Limb (tissue), 2 donors: ENCODE measurements at regions not wholly inside any gene's neighbourhood (a gene's known extent, or its start where the extent isn't known, plus 50 kb on each side); places are given as distances from the start of the nearest gene placed in this dataset.
"Not testable (repeated sequence)": the region's sequence is repeated elsewhere in the genome, so short reads cannot be mapped to it uniquely, and the experiment has no call there.

Experiments
- DNase-seq, 2 donors: peaks; one replicate each; pipeline ENCODE4 v3.0.0-alpha.2; 2016; ENCODE audit errors: extremely low spot score in 2 of 2

- DNase-seq: peak in 1 of 2 donors; percentile 40
Observed at GRCh38 chr3:130569461-130570365, 52.7 kb downstream of the COL6A6 start.

GRCh38 chr3:130572769-130573168 lies 55.8 kb downstream of the COL6A6 start:
- DNase-seq: no peak

- no peak for DNase-seq
Observed at GRCh38 chr3:130576375-130577266, 59.6 kb downstream of the COL6A6 start.

GRCh38 chr3:130582457-130583153 lies 65.6 kb downstream of the COL6A6 start:
- no peak for DNase-seq

DNA sequence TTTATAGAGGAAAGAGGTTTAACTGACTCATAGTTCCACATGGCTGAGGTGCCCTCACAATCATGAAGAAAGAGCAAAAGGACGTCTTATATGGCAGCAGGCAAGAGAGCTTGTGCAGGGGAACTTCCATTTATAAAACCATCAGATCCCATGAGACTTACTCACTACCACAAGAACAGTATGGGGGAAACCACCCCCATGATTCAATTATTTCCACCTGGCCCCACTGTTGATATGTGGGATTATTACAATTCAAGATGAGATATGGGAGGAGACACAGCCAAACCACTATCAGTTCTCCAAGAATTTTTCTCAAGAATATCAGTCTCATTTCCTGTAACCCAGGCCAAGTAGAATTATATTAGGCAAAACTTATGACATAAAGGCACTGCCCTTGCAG lies 77.8 kb downstream of the COL6A6 start:
- not testable (repeated sequence) for DNase-seq

GRCh38 chr3:130596484-130596883 lies 79.5 kb downstream of the COL6A6 start:
- DNase-seq: no peak

DNA sequence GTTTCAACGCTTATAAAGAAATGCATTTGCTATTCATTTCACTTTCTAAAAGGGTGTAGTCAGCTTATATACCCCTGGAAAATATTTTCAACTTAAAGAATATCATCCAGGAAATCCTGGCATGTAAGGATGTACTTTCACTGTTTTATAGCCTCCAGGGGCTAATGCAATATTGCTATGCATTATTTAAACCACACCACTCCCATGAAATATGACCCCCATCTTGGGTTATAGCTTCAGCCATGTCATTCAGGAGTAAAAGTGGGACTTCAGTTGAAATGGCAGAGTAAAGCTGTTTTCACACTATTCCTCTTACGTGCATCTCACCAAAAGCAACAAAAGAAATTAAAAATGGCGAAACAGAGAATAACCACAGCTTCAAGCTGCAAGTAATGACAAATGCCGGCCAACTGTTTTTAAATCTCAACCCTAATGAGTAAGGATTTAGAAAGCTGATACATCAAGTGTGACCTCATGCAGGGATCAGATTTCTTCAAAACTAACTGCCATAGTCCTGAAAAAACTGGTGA lies 84.5 kb downstream of the COL6A6 start:
- DNase-seq: peak in 1 of 2 donors; percentile 77

DNA sequence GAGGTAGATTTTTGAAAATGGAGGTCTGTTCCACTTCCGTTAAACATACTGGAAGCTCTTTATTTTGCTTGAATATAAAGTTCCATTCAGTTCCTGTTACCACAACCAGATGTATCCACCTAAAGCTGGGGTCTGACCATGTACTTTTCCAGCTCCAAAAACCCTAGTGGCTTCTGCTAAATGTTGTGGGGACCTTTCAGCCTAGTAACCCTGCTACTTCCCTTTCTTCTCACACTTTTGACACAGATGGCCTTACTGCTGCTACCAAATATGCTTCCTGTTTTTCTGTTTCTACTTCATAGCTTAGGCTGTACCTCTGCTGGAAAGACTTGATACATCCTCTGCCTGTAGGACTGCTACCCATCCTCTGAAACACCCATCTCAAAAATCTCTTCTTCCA lies 87.8 kb downstream of the COL6A6 start:
- DNase-seq: no peak

DNA sequence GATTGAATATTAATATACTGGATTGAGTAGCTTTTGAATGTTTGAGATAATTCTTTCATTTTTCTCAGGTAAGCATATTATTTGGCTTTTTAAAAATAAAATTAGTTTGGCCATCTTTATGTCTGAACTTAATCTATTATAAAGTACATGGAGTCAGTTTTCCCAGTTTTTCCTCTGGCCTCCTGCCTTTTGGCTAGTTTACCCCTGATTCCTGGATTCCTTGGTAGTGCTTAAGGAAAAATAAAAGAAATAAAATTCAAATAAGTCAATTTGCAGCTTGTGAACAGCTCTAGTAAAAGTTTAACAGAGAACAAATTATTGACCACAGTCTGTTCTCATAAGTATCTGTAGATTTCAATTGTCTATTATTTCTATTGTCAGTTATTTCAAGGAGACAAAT lies 89.4 kb downstream of the COL6A6 start:
- DNase-seq: no peak

GRCh38 chr3:130607553-130608154 lies 90.7 kb downstream of the COL6A6 start:
- no peak for DNase-seq

- peak; percentile 66 to 83 for DNase-seq
Observed at GRCh38 chr3:130609166-130609979, 92.4 kb downstream of the COL6A6 start.

DNA sequence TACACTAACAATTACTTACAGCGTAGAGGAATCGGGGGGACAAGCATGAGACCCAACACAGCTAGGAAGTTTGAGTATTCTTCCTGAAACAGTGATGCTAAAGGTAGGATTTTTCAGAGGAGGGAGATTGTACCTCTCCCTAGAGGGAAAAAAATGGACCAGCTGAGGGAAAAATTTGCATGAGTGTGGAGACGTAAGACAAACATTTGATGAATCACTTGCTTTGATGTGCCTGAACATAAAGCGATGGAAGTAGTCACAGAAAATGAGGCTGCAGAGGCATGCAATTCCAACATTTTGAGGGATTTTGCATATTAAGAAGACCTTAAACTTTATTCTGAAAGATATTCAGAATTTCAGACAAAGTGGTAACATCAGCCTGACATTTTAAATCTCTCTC lies 102.2 kb downstream of the COL6A6 start:
- no peak for DNase-seq

GRCh38 chr3:130621824-130622223 lies 104.8 kb downstream of the COL6A6 start:
- no peak for DNase-seq

DNA sequence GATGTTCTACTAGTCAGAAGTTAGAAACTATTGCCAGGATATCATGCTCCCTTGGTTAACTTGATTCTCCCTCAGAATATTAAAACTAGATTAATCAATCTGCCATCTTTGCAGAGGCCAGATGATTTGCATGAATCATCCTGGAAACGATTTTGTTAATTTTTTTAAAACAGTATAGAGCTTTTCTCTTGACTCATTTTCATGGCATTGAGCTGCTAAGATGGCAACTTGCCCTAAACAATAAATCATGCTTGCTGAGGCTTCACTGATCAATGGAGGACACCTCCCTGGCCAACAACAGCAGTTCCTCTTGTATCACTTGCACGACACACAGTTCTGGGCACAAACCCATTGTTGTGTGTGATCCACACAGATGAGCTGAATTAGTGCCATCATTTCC lies 109.1 kb downstream of the COL6A6 start:
- no peak for DNase-seq

- no peak for DNase-seq
Observed at GRCh38 chr3:130627143-130627855, 110.3 kb downstream of the COL6A6 start.

DNA sequence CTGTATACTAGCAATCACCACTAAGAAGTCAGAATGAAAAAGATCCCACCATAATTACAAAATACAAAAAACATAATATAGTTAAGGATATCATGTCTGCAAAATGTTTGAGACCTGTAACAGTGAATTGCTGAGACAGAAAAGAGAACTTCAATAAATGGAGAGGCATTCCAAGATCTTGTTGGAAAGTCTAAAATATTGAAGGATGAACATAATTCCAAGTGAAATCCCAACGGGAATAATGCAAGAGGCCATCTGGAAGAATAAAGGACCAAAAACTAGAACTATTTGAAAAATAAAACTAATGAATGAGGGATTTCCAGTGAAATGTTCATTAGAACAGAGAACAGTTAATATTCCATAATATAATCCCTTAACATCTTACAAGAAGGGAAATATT lies 110.9 kb downstream of the COL6A6 start:
- DNase-seq: no peak
